DOHH2 (cell line): ENCODE measurements at regions not wholly inside any gene's neighbourhood (a gene's known extent, or its start where the extent isn't known, plus 50 kb on each side); places are given as distances from the start of the nearest gene placed in this dataset.

Source experiments
- EZH2phosphoT487 ChIP-seq: fragments of 200-600 bp; sonication (generic); IDR thresholded peaks from 2 replicates; pipeline ENCODE4 v1.6.1; 2017; ENCODE audit warnings: borderline replicate concordance, mild to moderate bottlenecking, antibody characterized with exemption, low read length, moderate library complexity, mixed read lengths
- TF ChIP-seq, protein P1 (sequence below): fragments of 200-600 bp; sonication (generic); IDR thresholded peaks from one replicate; pipeline ENCODE4 v1.5.1; 2014; ENCODE audit warnings: antibody characterized with exemption, mild to moderate bottlenecking, low read depth, low read length; ENCODE audit not compliant: poor library complexity, severe bottlenecking

DNA sequence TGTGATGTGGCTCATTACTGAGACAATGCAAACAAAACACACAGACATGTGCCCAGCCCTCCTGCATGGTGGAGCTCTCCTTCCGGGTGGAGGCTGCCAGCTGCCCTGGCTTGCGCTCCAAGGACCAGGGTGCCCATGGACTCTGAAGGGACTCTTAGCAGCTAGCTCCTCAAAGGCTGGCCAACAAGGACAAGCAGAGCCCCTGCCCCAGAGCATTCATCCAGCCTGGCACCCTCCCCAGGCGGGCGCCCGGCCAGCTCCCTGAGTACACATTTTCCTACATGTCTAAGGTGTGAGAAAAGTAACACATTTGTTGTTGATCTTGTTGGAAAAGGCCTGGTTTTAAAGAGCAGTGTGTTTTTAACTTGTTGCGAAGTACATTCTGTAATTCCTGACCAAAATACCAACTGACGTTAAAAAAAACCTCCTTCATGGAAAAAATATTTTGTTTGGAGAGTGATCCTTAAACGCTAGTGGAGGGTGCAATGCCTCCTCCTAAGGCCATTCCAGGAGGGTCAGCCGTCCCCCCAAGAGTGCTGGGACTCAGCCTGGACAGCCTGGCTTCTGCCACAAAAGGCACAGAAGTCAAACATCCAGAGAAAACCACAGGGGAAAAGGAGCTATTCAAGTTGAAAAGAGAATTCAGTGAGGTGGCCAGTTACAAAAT lies 86.9 kb downstream of the KLF15 start:
- TF ChIP-seq, protein P1, sequence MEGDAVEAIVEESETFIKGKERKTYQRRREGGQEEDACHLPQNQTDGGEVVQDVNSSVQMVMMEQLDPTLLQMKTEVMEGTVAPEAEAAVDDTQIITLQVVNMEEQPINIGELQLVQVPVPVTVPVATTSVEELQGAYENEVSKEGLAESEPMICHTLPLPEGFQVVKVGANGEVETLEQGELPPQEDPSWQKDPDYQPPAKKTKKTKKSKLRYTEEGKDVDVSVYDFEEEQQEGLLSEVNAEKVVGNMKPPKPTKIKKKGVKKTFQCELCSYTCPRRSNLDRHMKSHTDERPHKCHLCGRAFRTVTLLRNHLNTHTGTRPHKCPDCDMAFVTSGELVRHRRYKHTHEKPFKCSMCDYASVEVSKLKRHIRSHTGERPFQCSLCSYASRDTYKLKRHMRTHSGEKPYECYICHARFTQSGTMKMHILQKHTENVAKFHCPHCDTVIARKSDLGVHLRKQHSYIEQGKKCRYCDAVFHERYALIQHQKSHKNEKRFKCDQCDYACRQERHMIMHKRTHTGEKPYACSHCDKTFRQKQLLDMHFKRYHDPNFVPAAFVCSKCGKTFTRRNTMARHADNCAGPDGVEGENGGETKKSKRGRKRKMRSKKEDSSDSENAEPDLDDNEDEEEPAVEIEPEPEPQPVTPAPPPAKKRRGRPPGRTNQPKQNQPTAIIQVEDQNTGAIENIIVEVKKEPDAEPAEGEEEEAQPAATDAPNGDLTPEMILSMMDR: no peak
- no peak for TF ChIP-seq EZH2phosphoT487
